Stimulated activated CD4-positive, alpha-beta T cell treated with anti-CD3 and anti-CD28 coated beads, TNF-alpha, amount 100 ng/mL, for 48 hours (primary cell): ENCODE measurements at regions not wholly inside any gene's neighbourhood (a gene's known extent, or its start where the extent isn't known, plus 50 kb on each side); places are given as distances from the start of the nearest gene placed in this dataset.

ENCODE experiments used
- DNase-seq, 3 donors: peaks; one replicate each; pipeline ENCODE4 v3.0.0-alpha.2; 2020; ENCODE audit warnings: low read depth in 3 of 3

DNA sequence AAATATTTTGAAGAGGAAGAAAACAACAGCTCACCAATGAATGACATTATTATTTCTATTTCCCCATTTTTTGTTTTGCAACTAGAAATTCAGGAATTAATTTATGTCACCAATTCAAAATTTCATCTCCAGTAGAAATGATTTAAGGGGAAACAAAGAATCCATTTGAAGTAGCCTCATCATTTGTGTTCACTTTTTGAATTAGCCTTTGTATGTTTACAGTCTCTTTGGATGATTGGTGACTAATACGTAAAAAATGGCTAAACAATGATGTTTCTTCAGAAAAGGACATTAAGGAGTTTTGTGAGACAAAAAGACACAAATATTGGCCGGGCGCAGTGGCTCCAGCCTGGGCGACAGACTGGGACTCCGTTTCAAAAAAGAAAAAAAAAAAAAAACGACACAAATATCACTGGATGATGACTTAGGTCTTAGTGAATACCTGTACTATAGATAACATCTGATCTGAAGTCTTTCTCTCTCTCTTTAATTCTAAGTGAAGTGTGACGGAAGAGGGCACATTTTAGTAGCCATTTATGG lies 313.2 kb downstream of the PIK3C3 start:
- DNase-seq = no peak

GRCh38 chr18:42268798-42269197 lies 313.8 kb downstream of the PIK3C3 start:
- no peak for DNase-seq

DNA sequence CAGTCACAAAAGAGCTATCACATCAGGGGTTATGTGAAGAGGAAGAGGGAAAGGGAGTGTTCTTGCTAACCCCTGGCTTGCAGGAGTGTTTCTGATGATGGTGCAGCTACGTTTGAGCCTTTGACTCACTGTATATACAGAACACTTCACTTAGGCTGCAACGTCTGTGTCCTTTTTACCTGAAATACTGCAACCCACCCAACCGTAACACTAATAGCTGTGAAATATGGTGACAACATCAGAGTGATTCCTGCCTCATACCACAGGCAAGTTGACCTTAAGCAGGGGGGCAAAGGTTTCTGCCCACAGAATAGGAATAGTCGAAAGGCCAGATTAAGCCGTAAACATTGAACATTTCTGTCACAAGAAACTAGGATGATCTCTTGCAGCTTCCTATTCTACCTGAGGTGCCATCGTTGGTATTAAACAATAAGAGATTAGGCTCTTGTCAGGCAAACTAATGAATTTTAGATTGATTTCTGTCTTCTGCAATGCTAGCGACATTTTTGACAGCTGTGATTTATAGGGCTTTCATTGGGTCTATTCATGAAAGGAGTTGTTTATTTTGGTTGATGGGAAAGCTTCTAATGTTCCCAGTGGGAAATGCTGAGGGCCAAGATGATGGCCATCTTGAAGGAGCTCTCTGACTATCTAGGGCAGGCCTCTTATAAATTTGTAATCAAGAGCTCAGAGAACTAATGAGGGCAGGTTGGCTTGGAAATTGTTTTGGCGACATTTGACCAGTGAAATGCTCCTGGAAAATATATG lies 316.8 kb downstream of the PIK3C3 start:
- no peak for DNase-seq

DNA sequence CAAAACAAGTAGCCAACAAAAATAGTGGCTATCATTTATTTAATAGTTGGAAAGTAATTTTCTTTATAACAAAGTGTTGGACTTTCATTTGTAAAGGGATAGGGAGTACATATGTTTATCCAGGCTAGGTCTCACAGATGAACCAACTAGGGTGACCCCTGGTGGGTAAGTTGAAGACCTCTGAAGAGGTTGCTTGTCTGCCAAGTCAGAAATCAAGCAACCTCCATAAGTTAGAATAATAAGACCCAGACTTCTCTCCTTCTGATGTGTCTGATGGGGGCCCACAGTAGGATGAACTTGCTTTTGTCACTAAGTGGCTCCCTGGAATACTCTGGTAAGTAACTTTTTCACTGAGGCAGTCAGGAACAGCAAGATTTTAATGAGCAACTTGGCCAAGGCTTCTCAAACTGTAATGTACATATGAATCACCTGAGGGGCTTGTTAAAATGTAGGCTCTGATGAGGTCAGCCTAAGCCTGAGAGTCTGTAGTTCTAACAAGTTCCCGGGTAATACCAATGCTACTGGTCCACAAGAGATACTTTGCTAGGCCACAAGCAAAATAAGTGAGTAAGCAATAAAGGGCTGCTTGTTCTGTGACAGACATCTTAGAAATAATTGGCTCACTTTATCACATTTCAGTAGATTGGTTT lies 319.6 kb downstream of the PIK3C3 start:
- DNase-seq = no peak

DNA sequence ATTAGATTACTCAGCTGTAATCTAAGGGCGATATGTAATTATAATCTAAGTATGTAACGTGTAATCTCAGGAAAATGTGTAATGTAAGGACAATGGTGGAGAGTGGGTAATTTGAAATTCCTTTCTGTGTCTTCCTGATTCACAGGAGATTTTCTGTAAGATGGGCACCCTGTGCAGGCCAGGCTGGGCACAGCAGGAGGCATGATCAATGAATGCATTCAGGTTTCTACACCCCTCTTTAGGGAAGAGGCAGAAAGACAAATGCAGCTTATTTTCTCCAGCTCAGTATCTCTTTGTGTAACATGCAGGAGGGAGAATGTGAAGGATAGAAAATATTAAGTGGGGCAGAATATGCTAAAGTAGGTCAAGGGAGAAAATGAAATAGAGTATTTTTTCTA lies 320.1 kb downstream of the PIK3C3 start:
- DNase-seq = no peak

DNA sequence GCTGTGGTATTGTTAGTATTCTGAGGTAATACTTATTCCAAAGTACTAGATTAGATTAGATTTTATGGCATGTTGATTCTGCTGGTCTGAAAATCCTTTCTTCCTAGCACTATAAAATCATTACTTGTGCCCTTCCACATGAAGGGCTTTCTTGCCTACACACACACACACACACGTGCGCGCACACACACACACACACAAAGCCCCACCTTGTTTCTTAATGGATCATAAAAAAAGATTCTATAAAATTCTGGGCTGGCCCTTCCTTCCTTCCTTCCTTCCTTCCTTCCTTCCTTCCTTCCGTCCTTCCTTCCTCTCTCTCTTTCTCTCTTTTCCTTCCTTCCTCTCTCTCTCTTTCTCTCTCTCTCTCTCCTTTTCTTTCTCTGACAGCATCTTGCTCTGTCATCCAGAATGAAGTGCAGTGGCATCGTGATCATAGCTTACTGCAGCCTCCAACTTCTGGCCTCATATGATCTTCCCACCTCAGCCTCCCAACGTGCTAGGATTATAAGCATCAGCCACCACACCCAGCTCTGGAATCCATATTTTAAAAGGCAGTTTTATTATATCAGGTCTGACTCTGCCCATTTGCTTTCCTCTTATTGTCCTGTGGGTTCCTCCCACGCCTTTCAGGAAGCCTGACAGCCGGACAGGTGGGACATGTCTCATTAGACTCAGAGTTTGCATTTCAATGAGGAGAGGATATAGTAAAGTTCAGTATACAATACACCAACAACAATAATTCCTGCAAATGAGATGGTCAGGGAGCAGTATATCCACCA lies 321.1 kb downstream of the PIK3C3 start:
- no peak for DNase-seq

DNA sequence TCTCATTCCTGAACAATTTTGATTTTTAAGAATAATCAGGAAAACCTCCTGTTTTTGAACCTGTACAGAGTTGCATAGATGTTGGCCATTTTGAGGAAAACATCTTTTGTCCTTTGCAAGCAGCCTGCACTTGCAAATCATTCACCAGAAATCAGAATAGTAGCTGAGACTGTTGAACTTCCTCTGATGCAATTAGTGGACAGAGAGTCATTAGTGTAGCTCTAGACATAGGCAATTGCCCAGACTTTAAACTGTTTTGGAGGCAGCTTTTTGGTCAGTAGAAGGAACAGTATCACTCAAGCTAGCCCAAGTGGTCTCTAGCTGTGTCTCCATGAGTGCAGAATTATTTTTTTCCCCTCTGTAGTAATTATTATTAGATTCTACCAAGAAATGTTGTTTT lies 326.1 kb downstream of the PIK3C3 start:
- no peak for DNase-seq

- no peak for DNase-seq
Observed at GRCh38 chr18:42281851-42282250, 326.8 kb downstream of the PIK3C3 start.

GRCh38 chr18:42287047-42287446 lies 332.0 kb downstream of the PIK3C3 start:
- DNase-seq = no peak

GRCh38 chr18:42288129-42288528 lies 333.1 kb downstream of the PIK3C3 start:
- DNase-seq = no peak

- no peak for DNase-seq
Observed at GRCh38 chr18:42289526-42289925, 334.5 kb downstream of the PIK3C3 start.

DNA sequence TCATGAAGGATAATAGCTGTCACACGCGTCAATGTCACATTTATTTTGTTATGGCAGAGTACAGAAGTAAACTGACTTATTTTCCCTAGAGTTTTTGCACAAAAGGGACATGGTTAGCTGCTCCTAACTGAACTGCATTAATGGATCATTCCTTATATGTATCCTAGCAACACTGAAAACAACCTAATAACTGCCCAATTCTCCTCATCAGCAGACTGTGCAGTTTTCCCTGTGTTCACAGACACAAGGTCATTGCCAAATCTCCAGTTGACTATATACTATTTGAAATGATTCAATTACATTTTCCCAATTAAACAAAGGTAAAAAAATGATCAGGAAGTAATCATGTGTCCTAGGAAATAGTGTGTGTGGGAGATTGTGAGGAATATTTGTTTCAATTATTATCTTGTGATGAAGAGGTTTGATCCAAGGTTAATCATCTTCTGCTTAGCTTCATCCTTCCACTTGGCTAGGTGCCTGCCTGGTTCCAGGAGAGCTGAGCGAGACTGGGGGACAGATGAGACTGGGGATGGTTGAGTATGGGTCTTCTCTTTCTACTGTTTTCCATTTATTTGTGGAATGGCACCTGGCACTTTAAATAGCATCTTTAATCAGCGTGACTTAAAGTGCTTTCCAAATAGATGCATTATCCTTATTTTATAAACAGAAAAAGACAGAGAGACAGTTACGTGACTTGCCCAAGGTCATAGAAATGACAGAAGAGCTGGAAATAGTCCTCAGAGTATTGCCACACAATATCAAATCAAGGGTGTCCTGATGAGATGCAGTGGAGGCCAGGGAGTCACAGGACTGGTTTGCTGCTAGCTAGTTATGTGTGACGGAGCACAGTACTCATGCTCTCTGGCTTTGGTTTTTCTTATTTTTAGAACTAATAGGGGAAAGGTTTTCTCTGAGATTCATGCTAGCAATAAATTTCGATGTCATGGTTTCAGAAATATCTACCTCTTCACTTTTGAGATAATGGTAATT lies 335.6 kb downstream of the PIK3C3 start:
- no peak for DNase-seq

GRCh38 chr18:42292654-42293053 lies 337.6 kb downstream of the PIK3C3 start:
- DNase-seq = no peak

DNA sequence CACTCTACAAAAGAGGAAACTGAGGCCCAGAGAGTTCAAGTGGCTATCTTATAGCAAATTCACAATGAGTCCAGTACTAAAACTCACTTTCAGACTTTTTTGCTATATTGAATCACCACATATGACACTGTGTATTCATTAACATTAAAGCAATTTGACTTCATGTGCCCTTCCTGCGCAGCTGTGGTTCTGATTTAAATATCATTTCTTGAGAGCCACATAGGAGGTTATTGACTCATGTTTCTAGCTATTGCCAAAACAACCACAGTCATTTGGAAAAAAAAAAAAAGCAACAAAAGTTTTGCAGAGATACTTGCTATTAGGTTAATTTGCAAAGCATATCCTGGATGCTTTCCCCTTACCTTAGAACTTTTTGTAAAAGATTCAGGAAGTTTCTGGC lies 341.2 kb downstream of the PIK3C3 start:
- DNase-seq = no peak

- DNase-seq = no peak
Observed at GRCh38 chr18:42296723-42297122, 341.7 kb downstream of the PIK3C3 start.

DNA sequence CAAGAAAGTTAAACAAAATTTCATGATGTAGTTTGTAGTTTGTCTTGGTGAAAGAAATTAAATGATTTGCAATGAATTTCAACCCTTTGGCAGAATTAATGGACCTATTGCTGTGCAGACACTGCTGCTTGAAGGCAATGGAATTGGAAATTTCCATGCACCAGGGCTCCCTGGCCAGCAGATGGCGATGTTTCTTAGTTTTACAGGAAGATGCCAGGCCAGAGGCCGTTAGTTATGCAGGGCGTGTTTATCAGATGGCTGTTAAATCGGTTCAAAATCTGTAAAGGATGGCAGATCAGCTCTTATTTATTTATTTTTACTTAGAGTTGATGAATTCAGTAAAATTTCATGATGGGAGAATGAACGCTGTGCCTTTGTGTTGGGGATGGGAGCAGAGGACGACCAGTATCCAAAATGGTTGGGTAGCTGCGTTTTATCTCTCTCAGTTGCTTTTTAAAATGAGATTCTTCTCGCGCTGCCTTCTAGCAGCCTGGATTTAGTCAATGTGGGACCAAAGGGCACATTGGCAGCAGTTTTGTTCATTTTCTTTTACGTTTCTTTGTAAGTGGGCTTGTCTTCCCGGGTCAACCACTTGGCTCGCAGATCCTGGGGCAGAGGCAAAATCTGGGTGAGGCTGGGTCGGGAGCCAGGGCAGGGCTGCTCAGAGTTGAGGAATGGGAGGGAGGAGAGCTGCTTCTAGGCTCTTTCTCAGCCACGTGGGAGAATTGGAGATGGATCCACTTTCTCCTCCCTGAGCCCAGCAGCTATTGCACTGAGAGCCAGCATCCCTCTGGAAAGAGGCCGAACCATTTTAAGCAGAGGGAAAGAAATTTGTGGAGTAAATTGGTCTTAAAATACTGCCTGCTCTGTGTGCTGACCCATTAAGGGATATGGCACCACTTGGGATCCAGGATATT lies 344.0 kb downstream of the PIK3C3 start:
- peak; percentile 26 to 40 (median 35) for DNase-seq

DNA sequence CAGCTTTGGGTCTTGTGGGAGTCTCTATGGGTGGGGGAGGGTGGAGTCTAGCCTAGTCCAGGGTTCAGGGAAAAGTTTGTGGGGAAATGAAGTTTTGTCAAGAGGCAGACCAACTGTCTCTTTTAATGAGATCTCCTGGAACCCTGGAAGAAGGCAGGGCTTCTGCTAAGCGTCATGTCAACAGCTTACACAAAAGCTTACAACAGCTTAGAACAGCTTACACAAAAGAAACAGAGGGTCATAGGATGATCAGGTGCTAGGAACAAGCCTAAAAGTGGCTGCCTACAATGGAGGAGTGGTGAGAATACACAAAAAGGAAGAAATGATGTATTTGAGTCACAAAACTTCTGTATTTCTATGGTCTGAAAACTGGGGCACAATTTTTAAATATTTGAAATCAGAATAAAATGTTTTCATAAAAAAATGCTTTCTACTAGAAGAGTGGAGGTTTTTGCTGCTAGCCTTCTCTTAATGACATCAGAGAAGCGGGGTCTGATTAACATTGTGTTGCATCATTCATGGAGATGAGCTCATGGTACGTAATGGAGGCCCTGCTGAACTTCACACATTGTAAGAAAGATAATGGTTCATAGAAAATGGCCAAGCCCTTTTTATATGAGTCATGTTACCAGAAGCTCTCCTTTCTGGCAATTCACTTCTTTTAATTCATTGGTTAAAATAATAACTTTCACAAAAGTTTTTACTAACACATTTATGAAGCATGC lies 351.0 kb downstream of the PIK3C3 start:
- no peak for DNase-seq

- no peak for DNase-seq
Observed at GRCh38 chr18:42306594-42306980, 351.6 kb downstream of the PIK3C3 start.

DNA sequence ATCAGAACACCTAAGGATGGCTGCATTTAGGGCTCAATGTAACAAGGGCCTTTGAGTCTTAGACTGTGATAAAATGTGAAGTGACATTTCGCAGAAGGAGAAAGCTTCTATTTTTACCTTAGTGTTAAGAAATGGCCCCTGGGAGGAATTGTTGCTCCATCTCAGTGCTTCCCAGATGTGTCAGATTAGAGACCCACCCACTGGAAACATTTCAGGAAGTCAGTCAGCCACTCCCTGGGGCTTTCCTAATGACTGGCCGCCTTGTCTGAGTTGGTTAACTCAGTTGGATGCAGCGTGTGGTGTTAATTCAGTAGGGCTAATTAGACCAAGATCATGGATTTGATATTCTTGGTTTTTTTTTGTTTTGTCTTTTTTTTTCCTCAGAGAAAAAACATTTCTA lies 355.9 kb downstream of the PIK3C3 start:
- DNase-seq = no peak

GRCh38 chr18:42326752-42327151 lies 371.7 kb downstream of the PIK3C3 start:
- DNase-seq = no peak
